Cardiac fibroblast (primary cell): ENCODE measurements at regions not wholly inside any gene's neighbourhood (a gene's known extent, or its start where the extent isn't known, plus 50 kb on each side); places are given as distances from the start of the nearest gene placed in this dataset.
"Not testable (repeated sequence)": the region's sequence is repeated elsewhere in the genome, so short reads cannot be mapped to it uniquely, and the experiment has no call there.

Experiments used
- DNase-seq, 2 donors: peaks; one replicate each; pipeline versions ENCODE4 v3.0.0 to v3.0.0-alpha.2; 2010; ENCODE audit warnings: low read depth in 2 of 2
- H3K4me3 ChIP-seq, 2 donors: replicated peaks in 1 of 2; 1 replicate in 1 of 2; 2 replicates in 1 of 2; pipeline ENCODE4 v1.5.1; 2011; ENCODE audit warnings: low read depth in 2 of 2, low read length in 2 of 2, mild to moderate bottlenecking in 2 of 2, moderate library complexity in 1 of 2
- TF ChIP-seq, protein P1 (sequence below): IDR thresholded peaks from one replicate; pipeline ENCODE4 v1.5.1; 2011; ENCODE audit warnings: low read depth, mild to moderate bottlenecking, low read length, inconsistent platforms

- DNase-seq: no peak
- H3K4me3 ChIP-seq: no peak overlapping the region
- TF ChIP-seq, protein P1, sequence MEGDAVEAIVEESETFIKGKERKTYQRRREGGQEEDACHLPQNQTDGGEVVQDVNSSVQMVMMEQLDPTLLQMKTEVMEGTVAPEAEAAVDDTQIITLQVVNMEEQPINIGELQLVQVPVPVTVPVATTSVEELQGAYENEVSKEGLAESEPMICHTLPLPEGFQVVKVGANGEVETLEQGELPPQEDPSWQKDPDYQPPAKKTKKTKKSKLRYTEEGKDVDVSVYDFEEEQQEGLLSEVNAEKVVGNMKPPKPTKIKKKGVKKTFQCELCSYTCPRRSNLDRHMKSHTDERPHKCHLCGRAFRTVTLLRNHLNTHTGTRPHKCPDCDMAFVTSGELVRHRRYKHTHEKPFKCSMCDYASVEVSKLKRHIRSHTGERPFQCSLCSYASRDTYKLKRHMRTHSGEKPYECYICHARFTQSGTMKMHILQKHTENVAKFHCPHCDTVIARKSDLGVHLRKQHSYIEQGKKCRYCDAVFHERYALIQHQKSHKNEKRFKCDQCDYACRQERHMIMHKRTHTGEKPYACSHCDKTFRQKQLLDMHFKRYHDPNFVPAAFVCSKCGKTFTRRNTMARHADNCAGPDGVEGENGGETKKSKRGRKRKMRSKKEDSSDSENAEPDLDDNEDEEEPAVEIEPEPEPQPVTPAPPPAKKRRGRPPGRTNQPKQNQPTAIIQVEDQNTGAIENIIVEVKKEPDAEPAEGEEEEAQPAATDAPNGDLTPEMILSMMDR: no peak
Measured at GRCh38 chr6:153984811-153985210, 54.2 kb upstream of the OPRM1 start.

- peak in 1 of 2 donors; percentile 1 for DNase-seq
- TF ChIP-seq, protein P1: no peak
- no peak overlapping the region for H3K4me3 ChIP-seq
Measured at GRCh38 chr6:153980171-153980570, 58.9 kb upstream of the OPRM1 start.

DNA sequence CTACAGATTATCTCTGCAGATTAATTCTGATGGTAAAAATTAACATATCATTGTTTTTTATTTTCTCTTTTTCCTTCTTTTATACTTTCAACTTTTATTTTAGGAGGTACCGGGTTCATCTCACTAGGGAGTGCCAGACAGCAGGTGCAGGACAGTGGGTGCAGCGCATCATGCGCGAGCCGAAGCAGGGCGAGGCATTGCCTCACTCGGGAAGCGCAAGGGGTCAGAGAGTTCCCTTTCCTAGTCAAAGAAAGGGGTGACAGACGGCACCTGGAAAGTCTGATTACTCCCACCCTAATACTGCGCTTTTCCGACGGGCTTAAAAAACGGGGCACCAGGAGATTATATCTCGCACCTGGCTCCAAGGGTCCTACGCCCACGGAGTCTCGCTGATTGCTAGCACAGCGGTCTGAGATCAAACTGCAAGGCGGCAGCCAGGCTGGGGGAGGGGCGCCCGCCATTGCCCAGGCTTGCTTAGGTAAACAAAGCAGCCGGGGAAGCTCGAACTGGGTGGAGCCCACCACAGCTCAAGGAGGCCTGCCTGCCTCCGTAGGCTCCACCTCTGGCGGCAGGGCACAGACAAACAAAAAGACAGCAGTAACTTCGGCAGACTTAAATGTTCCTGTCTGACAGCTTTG, 60.0 kb upstream of the OPRM1 start:
- not testable (repeated sequence) for DNase-seq, H3K4me3 ChIP-seq

GRCh38 chr6:153976921-153977693, 61.9 kb upstream of the OPRM1 start:
- DNase-seq: peak in 1 of 2 donors; percentile 45
- no peak overlapping the region for H3K4me3 ChIP-seq
- TF ChIP-seq, protein P1: no peak

- peak; percentile 5 to 8 for DNase-seq
- no peak overlapping the region for H3K4me3 ChIP-seq
- TF ChIP-seq, protein P1: no peak
Measured at GRCh38 chr6:153966001-153966400, 73.0 kb upstream of the OPRM1 start.

GRCh38 chr6:153963352-153963751, 75.7 kb upstream of the OPRM1 start:
- TF ChIP-seq, protein P1: no peak
- no peak overlapping the region for H3K4me3 ChIP-seq
- no peak for DNase-seq

GRCh38 chr6:153962555-153962954, 76.5 kb upstream of the OPRM1 start:
- DNase-seq: no peak
- TF ChIP-seq, protein P1: no peak
- no peak overlapping the region for H3K4me3 ChIP-seq
